HG02610 (cell line): ENCODE measurements at regions not wholly inside any gene's neighbourhood (a gene's known extent, or its start where the extent isn't known, plus 50 kb on each side); places are given as distances from the start of the nearest gene placed in this dataset.
"Not testable (repeated sequence)": the region's sequence is repeated elsewhere in the genome, so short reads cannot be mapped to it uniquely, and the experiment has no call there.

ENCODE experiments used
- ATAC-seq: cut with Tn5 transposase; IDR thresholded peaks from one replicate; pipeline ENCODE4 v1.9.1; 2021; ENCODE audit warnings: mild to moderate bottlenecking, moderate library complexity; ENCODE audit not compliant: unreplicated experiment

GRCh38 chr14:106062502-106063272 lies 536.3 kb downstream of the TMEM121 start:
- ATAC-seq, result no peak

DNA sequence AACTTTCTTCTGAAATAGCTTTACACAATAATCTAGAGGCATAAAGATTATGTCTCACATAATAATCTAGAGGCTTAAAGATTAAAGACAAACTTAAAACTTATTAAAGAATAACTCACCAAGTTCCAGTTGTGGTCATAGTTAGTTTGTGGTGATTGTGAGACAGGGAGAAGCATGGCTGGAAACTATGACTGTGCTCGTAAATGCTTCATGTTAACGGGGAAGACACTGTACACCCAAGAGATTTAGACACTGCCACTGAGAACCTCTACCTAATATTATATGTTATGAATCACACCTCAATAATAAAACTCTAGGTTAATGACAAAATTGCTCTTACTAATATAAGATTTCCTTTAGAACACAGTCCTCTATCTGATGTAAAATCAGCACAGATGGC lies 541.6 kb downstream of the TMEM121 start:
- no peak for ATAC-seq

GRCh38 chr14:106069804-106070625 lies 543.6 kb downstream of the TMEM121 start:
- ATAC-seq, result peak; percentile 57

- ATAC-seq, result no peak
Measured at GRCh38 chr14:106080922-106081321, 554.5 kb downstream of the TMEM121 start.

DNA sequence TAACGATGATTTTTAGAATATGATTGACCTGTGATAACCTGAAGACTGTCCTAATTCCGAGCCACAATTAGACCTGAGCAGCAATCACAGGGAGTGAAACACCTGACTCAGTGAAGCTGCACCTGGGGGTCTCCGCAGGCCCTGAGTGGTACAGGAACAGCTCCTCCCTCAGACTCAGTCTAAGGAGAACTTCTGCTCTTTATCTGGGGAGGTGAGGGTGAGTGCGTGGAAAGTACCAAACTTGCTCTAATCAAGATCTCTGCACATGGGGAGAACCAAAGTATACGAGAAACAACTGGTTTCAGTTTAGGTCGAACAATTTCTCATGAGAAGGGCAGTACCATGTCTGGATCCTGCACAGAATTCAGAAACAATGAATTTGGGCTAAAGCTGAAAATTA lies 555.3 kb downstream of the TMEM121 start:
- not testable (repeated sequence) for ATAC-seq

DNA sequence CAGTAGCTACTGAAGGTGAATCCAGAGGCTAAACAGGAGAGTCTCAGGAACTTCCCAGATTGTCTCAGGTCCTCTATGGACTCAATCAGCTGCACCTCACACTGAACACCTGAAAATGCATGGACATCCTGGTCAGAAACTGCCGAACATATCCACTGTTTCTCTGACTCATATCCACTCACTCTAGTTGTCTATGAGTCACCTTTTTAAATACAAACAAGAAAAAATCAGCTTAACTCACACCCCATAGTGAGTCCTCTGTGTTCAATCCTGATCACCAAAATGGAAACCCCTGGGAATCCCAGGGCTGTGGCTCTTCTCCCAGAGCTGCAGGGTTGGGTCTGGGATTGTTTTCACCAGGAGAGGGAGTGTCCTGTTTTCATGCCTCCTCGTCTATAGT lies 556.7 kb downstream of the TMEM121 start:
- no peak for ATAC-seq

GRCh38 chr14:106087837-106088236 lies 561.5 kb downstream of the TMEM121 start:
- no peak for ATAC-seq

DNA sequence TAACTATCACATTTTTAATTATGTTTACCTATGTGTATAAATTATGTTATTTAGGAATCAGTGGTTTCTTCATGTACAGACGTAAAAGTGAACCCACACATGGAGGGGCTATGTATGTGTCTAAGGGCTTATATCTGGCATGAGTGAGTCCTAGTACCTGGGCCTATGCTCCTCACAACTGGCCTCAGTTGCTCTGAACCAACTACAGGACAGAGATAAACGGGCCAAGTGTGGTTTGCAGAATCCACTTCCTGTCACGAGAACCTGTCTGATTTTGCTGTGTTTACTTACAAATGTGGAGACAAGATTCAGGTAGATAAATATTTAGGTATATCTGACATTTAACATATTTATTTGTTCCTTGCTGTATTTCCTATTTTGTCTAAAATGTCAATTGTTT lies 562.5 kb downstream of the TMEM121 start:
- ATAC-seq, result not testable (repeated sequence)

DNA sequence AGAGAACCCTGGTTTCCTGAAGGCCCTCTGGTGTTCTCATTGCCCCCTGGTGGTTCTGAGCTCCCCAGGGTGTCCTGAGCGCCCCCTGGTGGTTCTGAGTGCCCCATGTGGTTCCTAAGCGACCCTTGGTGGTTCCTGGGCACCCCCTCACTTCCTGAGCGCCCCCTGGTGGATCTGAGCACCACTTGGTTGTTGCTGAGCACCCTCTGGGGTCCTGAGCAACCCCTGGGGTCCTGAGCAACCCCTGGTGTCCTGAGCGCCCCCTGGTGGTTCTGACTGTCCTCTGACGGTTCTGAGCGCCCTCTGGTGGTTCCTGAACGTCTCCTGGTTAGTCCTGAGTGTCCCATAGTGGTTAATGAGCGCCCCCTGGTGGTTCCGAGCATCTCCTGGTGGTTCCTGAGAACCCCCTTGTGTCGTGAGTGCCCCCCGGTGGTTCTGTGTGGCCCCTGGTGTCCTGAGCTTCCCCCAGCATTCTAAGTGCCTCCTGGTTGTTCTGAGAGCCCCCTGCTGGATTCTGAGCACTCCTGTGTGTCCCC lies 568.3 kb downstream of the TMEM121 start:
- no peak for ATAC-seq

- no peak for ATAC-seq
Measured at GRCh38 chr14:106107703-106108102, 581.3 kb downstream of the TMEM121 start.

- ATAC-seq, result no peak
Measured at GRCh38 chr14:106109337-106109736, 583.0 kb downstream of the TMEM121 start.

GRCh38 chr14:106115401-106115800 lies 589.0 kb downstream of the TMEM121 start:
- no peak for ATAC-seq

DNA sequence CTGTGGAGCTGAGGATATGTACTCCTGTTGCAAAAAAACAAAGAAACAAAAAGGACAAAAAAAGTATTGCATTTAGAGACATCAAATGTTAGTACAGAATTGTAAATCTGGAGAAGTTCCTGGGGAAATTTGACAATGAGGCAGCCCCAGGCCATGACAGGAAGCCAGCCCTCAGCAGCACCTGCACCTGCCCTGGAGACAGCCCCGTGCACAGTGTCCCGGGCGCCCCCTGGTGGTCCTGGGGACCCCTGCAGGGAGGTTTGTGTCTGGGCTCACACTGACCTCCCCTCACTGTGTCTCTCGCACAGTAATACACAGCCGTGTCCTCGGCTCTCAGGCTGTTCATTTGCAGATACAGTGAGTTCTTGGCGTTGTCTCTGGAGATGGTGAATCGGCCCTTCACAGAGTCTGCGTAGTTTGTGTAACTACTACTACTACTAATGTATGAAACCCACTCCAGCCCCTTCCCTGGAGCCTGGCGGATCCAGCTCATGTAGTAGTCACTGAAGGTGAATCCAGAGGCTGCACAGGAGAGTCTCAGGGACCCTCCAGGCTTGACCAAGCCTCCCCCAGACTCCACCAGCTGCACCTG lies 590.1 kb downstream of the TMEM121 start:
- not testable (repeated sequence) for ATAC-seq

GRCh38 chr14:106120101-106120500 lies 593.7 kb downstream of the TMEM121 start:
- ATAC-seq, result no peak

- no peak for ATAC-seq
Measured at GRCh38 chr14:106129274-106129673, 602.9 kb downstream of the TMEM121 start.

DNA sequence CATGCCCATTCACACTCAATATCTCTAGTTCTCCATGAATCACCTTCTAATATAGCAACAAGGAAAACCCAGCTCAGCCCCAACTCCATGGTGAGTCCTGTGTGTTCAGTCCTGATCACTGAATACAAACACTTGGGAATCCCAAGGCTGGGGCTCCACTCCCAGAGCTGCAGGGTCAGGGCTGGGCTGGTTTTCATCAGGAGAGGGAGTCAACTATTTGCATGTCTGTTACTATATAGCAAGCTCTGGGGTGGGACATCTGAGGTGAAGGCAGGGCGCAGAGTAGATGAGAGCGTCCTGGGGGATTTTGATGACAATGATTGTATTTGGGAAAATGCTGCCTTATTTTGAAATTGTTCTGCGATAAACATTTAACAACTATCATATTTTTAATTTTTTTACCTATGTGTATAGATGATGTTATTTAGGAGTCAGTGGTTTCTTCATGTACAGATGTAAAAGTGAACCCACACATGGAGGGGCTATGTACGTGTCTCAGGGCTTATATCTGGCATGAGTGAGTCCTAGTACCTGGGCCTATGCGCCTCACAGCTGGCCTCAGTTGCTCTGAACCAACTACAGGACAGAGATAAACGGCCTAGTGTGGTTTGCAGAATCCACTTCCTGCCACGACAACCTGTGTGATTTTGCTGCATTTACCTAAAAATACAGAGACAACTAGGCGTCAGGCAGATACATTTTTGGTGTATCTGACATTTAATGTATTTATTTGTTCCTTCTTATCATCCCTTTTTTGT lies 603.7 kb downstream of the TMEM121 start:
- not testable (repeated sequence) for ATAC-seq

DNA sequence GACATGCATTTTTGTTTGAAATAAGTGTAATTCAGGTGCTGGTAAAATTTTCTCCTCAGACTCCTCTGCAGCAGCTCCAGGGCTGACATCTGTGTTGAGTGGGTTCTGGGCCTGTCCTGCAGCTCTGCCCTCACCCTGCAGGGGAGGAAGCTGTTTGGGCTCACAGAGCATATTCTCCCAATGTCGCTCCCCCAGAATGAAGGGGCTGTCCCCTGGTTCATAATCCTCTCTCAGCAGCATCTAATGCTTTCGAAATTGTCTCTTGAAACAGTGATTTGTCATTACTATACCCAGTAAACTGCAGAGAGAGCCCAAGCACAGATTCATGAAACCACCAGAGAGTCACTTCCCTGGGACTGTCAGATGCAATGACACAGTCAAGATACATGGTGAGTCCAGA lies 606.7 kb downstream of the TMEM121 start:
- not testable (repeated sequence) for ATAC-seq

DNA sequence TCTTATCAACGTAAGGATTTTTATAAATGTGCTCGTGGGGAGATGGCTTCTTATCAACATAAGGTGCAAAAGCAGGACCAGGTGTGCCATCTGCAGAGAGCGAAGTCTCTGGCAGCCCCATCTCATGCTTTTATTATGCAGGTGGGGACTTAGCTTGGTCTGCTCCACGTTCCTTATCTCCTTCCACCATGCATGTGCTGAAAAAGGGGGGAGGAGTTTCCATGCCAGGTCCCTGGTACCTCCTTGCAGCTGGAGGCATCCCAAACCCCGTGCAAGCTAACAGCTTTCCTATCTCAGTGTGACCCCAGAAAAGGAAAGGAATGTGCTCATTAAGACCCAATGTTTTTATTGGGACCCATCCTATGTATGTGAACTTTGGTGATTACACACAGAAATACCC lies 608.5 kb downstream of the TMEM121 start:
- ATAC-seq, result no peak

- ATAC-seq, result no peak
Measured at GRCh38 chr14:106141242-106142220, 615.1 kb downstream of the TMEM121 start.

DNA sequence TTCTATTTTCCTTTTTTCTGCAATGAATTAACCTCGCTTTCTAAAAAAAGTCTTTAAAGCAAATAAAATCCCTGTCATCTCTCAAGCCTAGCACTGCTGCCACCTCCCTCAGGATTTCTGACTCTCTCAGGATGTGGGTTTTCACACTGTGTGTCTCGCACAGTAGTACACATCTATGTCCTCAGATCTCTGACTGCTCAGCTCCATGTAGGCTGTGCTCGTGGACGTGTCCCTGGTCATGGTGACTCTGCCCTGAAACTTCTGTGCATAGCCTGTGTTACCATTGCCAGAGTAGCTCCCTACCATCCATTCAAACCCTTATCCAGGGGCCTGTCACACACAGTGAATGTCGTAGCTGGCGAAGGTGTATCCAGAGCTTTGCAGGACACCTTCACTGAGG lies 619.3 kb downstream of the TMEM121 start:
- ATAC-seq, result not testable (repeated sequence)
